ENCODE measurements at regions not wholly inside any gene's neighbourhood (a gene's known extent, or its start where the extent isn't known, plus 50 kb on each side); places are given as distances from the start of the nearest gene placed in this dataset.

GRCh38 chr15:91562698-91563097 is 290.8 kb upstream of the SLCO3A1 start:
- FAIRE-seq, result no peak
- Histone ChIP-seq H3K4me3 (no peak overlapping the region), H3K4me1 (replicated peaks in 1 of 2; ENCODE audit: control insufficient read depth in 2 of 2, insufficient read depth in 2 of 2, low read length in 2 of 2) (no peaks in the 10 kb centered on the region), H2AFZ (ENCODE audit: low read depth, low read length) (no peak overlapping the region), H3K9me3 (replicated peaks; ENCODE audit: control insufficient read depth, insufficient read depth, low read depth, low read length) (no peaks in the 10 kb centered on the region), H3K36me3 (ENCODE audit: control insufficient read depth, insufficient read depth, low read length) (no peaks in the 10 kb centered on the region), H3K9ac (ENCODE audit: insufficient read depth in 1 of 2, low read depth in 2 of 2, low read length in 2 of 2) (no peak overlapping the region), H3K79me2 (ENCODE audit: control insufficient read depth, insufficient read depth, low read length) (no peaks in the 10 kb centered on the region), H3K4me2 (ENCODE audit: insufficient read depth, low read length) (no peak overlapping the region), H3K9me1 (ENCODE audit: control insufficient read depth, insufficient read depth, low read length) (no peaks in the 10 kb centered on the region), H3K27me3 (ENCODE audit: control insufficient read depth in 2 of 2, insufficient read depth in 2 of 2, low read length in 2 of 2) (peaks cover 7 to 12% of the 10 kb centered on the region in 2 experiments), H4K20me1 (replicated peaks; ENCODE audit: control insufficient read depth, insufficient read depth, low read length) (no peaks in the 10 kb centered on the region), H3K27ac (ENCODE audit: extremely low read depth, low read depth, low read length) (no peak overlapping the region)
- WGBS (ENCODE audit: insufficient coverage, low coverage, missing lambda C conversion rate), result 0% methylated on average over 2 of the region's 2 CpGs
- ATAC-seq, result no peak
- ChIA-PET CTCF (ENCODE audit: low intra/inter-chr PET ratio) (no interaction called here), POLR2A (interaction anchor here (1.4 kb wide), 1 partner anchor 13 kb away, joined by 3 read pairs; no protein-coding TSS in a partner anchor)
- intact Hi-C loops (cut with micrococcal nuclease) (no loop called here), in situ Hi-C loops (cut with MboI) (no loop called here)
- no peak for TF ChIP-seq CREBBP (IDR thresholded peaks at IDR 0.05; ENCODE audit: low read depth, low read length)
- TF ChIP-seq COPS2 (conservative IDR thresholded peaks at IDR 0.05), result no peak
- TF ChIP-seq ZNF197 (CRISPR knock-in tag; IDR thresholded peaks at IDR 0.05; ENCODE audit: low read depth), result no peak
- TF ChIP-seq PBX2 (CRISPR knock-in tag; IDR thresholded peaks at IDR 0.05; ENCODE audit: low read depth), result no peak
- no peak for TF ChIP-seq PBX2 (tag; conservative IDR thresholded peaks at IDR 0.05; ENCODE audit: low read depth)
- no peak for TF ChIP-seq BRD4 (IDR thresholded peaks at IDR 0.05)
- TF ChIP-seq MNT (conservative IDR thresholded peaks at IDR 0.05), result no peak
- TF ChIP-seq NCOA1 (IDR thresholded peaks at IDR 0.05; ENCODE audit: low read depth), result no peak
- no peak for TF ChIP-seq DIDO1 (tag; IDR thresholded peaks at IDR 0.05; ENCODE audit: low read depth)
- TF ChIP-seq SMARCE1 (IDR thresholded peaks at IDR 0.05), result no peak
- TF ChIP-seq ZNF133 (CRISPR knock-in tag; IDR thresholded peaks at IDR 0.05), result no peak
- TF ChIP-seq BCLAF1 (IDR thresholded peaks at IDR 0.05; ENCODE audit: borderline replicate concordance in 1 of 2, control insufficient read depth in 1 of 2, low read depth in 2 of 2, low read length in 1 of 2), result no peak
- TF ChIP-seq MAZ (CRISPR knock-in tag; conservative IDR thresholded peaks at IDR 0.05 in 1 of 2, IDR thresholded peaks at IDR 0.05 in 1 of 2), result no peak
- TF ChIP-seq CXXC5 (CRISPR knock-in tag; IDR thresholded peaks at IDR 0.05), result no peak
- no peak for TF ChIP-seq HBP1 (CRISPR knock-in tag; IDR thresholded peaks at IDR 0.05)
- no TSS peak for BruUV-seq (replicated peaks)
- DNase-seq (ENCODE audit: extremely low read depth in 1 of 4, low spot score in 3 of 4), result no peak
